A549 (cell line): ENCODE measurements at regions not wholly inside any gene's neighbourhood (a gene's known extent, or its start where the extent isn't known, plus 50 kb on each side); places are given as distances from the start of the nearest gene placed in this dataset.

Experiments used
- ATAC-seq, 2 experiments: fragments of 200-7000 bp in 1 of 2; fragments of >200 bp in 1 of 2; cut with Nextera tagmentation in 1 of 2; cut with Tn5 transposase in 1 of 2; 3 replicates each; pipeline versions ENCODE4 v1.8.0 to v1.9.1; 2018 to 2020; ENCODE audit warnings: mild to moderate bottlenecking in 1 of 2, moderate library complexity in 1 of 2
- CTCF ChIA-PET: fragments of 300-600 bp; sonication (Branson Sonifier 250); formaldehyde crosslinking; extraction: SDS; loops from one replicate; lab custom pipeline; 2021; ENCODE audit warnings: antibody characterized with exemption, inconsistent platforms; lab: Yijun Ruan, JAX
- POLR2A ChIA-PET: fragments of 350-600 bp; formaldehyde crosslinking; extraction: SDS; loops from one replicate; lab custom pipeline; 2021; ENCODE audit warnings: antibody characterized with exemption, inconsistent platforms; lab: Yijun Ruan, JAX
- DNase-seq, 2 experiments: peaks; one replicate each; pipeline versions ENCODE4 v3.0.0 to v3.0.0-alpha.2; 2011 to 2016; ENCODE audit warnings: low read depth in 1 of 2, low spot score in 1 of 2
- FAIRE-seq: peaks from 2 replicates; lab custom pipeline; 2011; peaks lifted over from hg19 to GRCh38; lab: Jason Lieb, UNC
- H3K27ac ChIP-seq, 2 experiments: fragments of >200 bp; sonication (Bioruptor Twin); formaldehyde crosslinking; 3 replicates each; pipeline ENCODE4 v1.5.1; 2016 to 2017
- H3K4me1 ChIP-seq: fragments of >200 bp; sonication (Bioruptor Twin); formaldehyde crosslinking; 3 replicates; pipeline ENCODE4 v1.6.1; 2016
- H3K4me2 ChIP-seq: fragments of >200 bp; sonication (Bioruptor Twin); formaldehyde crosslinking; 3 replicates; pipeline ENCODE4 v1.6.1; 2016
- H3K4me3 ChIP-seq: fragments of >200 bp; sonication (Bioruptor Twin); formaldehyde crosslinking; 3 replicates; pipeline ENCODE4 v1.5.1; 2016
- H3K9me3 ChIP-seq: fragments of >200 bp; sonication (Bioruptor Twin); formaldehyde crosslinking; 3 replicates; pipeline ENCODE4 v1.6.1; 2016
- ATOH8 ChIP-seq: fragments of 250-450 bp; sonication (Bioruptor Pico); IDR thresholded peaks from 2 replicates; pipeline ENCODE4 v1.5.0; 2020; ENCODE audit warnings: low read depth, mild to moderate bottlenecking, moderate library complexity
- BCL3 ChIP-seq: fragments of >200 bp; sonication (Bioruptor Twin); formaldehyde crosslinking; IDR thresholded peaks from 3 replicates; pipeline ENCODE4 v1.6.1; 2016
- BHLHE40 ChIP-seq: IDR thresholded peaks from 2 replicates; pipeline ENCODE4 v1.6.1; 2012; ENCODE audit warnings: low read depth, low read length, inconsistent platforms
- CHD2 ChIP-seq: fragments of 150-350 bp; IDR thresholded peaks from 2 replicates; pipeline ENCODE4 v1.6.1; 2014; ENCODE audit warnings: low read length; ENCODE audit not compliant: partially characterized antibody
- EHMT2 ChIP-seq: fragments of 200-600 bp; sonication (generic); IDR thresholded peaks from 2 replicates; pipeline ENCODE4 v1.6.1; 2016; ENCODE audit warnings: antibody characterized with exemption, low read depth, mild to moderate bottlenecking, moderate library complexity
- FOSB ChIP-seq: fragments of 250-450 bp; sonication (Bioruptor Pico); IDR thresholded peaks from 2 replicates; pipeline ENCODE4 v1.5.0; 2020; ENCODE audit warnings: mild to moderate bottlenecking, moderate library complexity
- HDAC2 ChIP-seq: fragments of 200-600 bp; sonication (generic); IDR thresholded peaks from 2 replicates; pipeline ENCODE4 v1.6.1; 2016
- HES2 ChIP-seq: fragments of >200 bp; sonication (Bioruptor Twin); formaldehyde crosslinking; IDR thresholded peaks from 2 replicates; pipeline ENCODE4 v1.6.1; 2016
- HOXB13 ChIP-seq: fragments of 250-450 bp; sonication (Bioruptor Pico); IDR thresholded peaks from 2 replicates; pipeline ENCODE4 v1.5.0; 2020; ENCODE audit warnings: low read depth, mild to moderate bottlenecking, moderate library complexity
- JUN ChIP-seq, 2 experiments: fragments of >200 bp; sonication (Bioruptor Twin); formaldehyde crosslinking; IDR thresholded peaks; 2 replicates in 1 of 2; 3 replicates in 1 of 2; pipeline ENCODE4 v1.6.1; 2016 to 2017
- JUNB ChIP-seq: fragments of >200 bp; sonication (Bioruptor Twin); formaldehyde crosslinking; IDR thresholded peaks from 2 replicates; pipeline ENCODE4 v1.6.1; 2016
- NFE2L2 ChIP-seq: fragments of 150-350 bp; conservative IDR thresholded peaks from 2 replicates; pipeline ENCODE4 v1.6.1; 2014; ENCODE audit warnings: low read length
- RAD21 ChIP-seq, 2 experiments: fragments of >200 bp in 1 of 2; sonication (Bioruptor Twin) in 1 of 2; formaldehyde crosslinking in 1 of 2; IDR thresholded peaks in 1 of 2; conservative IDR thresholded peaks in 1 of 2; 2 replicates in 1 of 2; 3 replicates in 1 of 2; pipeline ENCODE4 v1.6.1; 2012 to 2018; ENCODE audit warnings: inconsistent platforms in 1 of 2
- REST ChIP-seq: fragments of 200-600 bp; sonication (generic); IDR thresholded peaks from 2 replicates; pipeline ENCODE4 v1.6.1; 2016; ENCODE audit warnings: antibody characterized with exemption, mild to moderate bottlenecking, moderate library complexity
- ZFP36 ChIP-seq: fragments of 450-650 bp; IDR thresholded peaks from 2 replicates; pipeline ENCODE4 v1.6.1; 2014; ENCODE audit warnings: borderline replicate concordance; ENCODE audit not compliant: partially characterized antibody
- ZSCAN20 ChIP-seq: fragments of 250-450 bp; sonication (Bioruptor Pico); IDR thresholded peaks from 2 replicates; pipeline ENCODE4 v1.8.0; 2022; ENCODE audit warnings: mild to moderate bottlenecking, moderate library complexity
- WGBS: methylation state at CpG from one replicate; pipeline ENCODE4 v1.1.6; 2017; ENCODE audit errors: missing lambda C conversion rate; 5-methylcytosine and 5-hydroxymethylcytosine counted together

GRCh38 chr2:185952100-185952499 is 213.5 kb downstream of the FSIP2 start:
- DNase-seq (no peak), ATAC-seq (no peak)
- WGBS: 45% methylated on average over 3 of the region's 3 CpGs

GRCh38 chr2:185954389-185954788 is 215.8 kb downstream of the FSIP2 start:
- H3K4me2 ChIP-seq: no peak overlapping the region

More at GRCh38 chr2:185952100-185952499, 213.5 kb downstream of the FSIP2 start:
- Histone ChIP-seq H3K9me3 (no peaks in the 10 kb centered on the region), H3K4me3 (no peak overlapping the region)
- TF ChIP-seq JUN (IDR thresholded peaks at IDR 0.05): no peak
- no peak for TF ChIP-seq FOSB (CRISPR knock-in tag)
- no peak for TF ChIP-seq RAD21 (conservative IDR thresholded peaks at IDR 0.05 in 1 of 2, IDR thresholded peaks at IDR 0.05 in 1 of 2)
- TF ChIP-seq HES2: no peak
- no peak for TF ChIP-seq CHD2
- TF ChIP-seq REST: no peak
- TF ChIP-seq BCL3: no peak
- no peak for TF ChIP-seq ATOH8 (CRISPR knock-in tag)
- no peak for TF ChIP-seq EHMT2
- TF ChIP-seq, all 56 proteins: peak for 0
- POLR2A ChIA-PET: no interaction called here
- Histone ChIP-seq H3K4me1 (no peaks in the 10 kb centered on the region), H3K4me2 (no peak overlapping the region), H3K27ac (no peak overlapping the region)
- FAIRE-seq: no peak
- CTCF ChIA-PET: no interaction called here

GRCh38 chr2:185955050-185955449 is 216.4 kb downstream of the FSIP2 start:
- H3K4me1 ChIP-seq: no peaks in the 10 kb centered on the region
- H3K4me3 ChIP-seq: no peak overlapping the region
- DNase-seq (no peak), ATAC-seq (no peak), FAIRE-seq (no peak)
- ChIA-PET CTCF (no interaction called here), POLR2A (no interaction called here)
- 85% methylated on average over 1 of the region's 1 CpG for WGBS
- TF ChIP-seq HOXB13 (CRISPR knock-in tag): no peak
- no peak for TF ChIP-seq BHLHE40
- no peak for TF ChIP-seq ZSCAN20 (CRISPR knock-in tag)
- no peak for TF ChIP-seq HDAC2
- no peak for TF ChIP-seq JUNB
- H3K27ac ChIP-seq: no peak overlapping the region
- no peak overlapping the region for H3K4me2 ChIP-seq
- H3K9me3 ChIP-seq: no peaks in the 10 kb centered on the region

More at GRCh38 chr2:185954389-185954788, 215.8 kb downstream of the FSIP2 start:
- 1% methylated on average over 2 of the region's 2 CpGs for WGBS
- no peak overlapping the region for H3K27ac ChIP-seq
- ATAC-seq: no peak
- ChIA-PET CTCF (no interaction called here), POLR2A (no interaction called here)
- no peak overlapping the region for H3K4me3 ChIP-seq
- H3K4me1 ChIP-seq: no peaks in the 10 kb centered on the region
- no peaks in the 10 kb centered on the region for H3K9me3 ChIP-seq
- TF ChIP-seq ZFP36: no peak
- no peak for TF ChIP-seq NFE2L2
- no peak for TF ChIP-seq JUN (IDR thresholded peaks at IDR 0.05)
- TF ChIP-seq, all 56 proteins: peak for 0
- FAIRE-seq (no peak), DNase-seq (no peak)
